Neuron (in vitro differentiated cells): ENCODE measurements at regions not wholly inside any gene's neighbourhood (a gene's known extent, or its start where the extent isn't known, plus 50 kb on each side); places are given as distances from the start of the nearest gene placed in this dataset.

Source experiments
- H2AFZ ChIP-seq: one replicate; pipeline ENCODE4 v1.6.1; 2013; ENCODE audit warnings: low read depth, mild to moderate bottlenecking, inconsistent platforms, low read length, moderate library complexity
- H3K27me3 ChIP-seq: one replicate; pipeline ENCODE4 v1.6.1; 2013; ENCODE audit warnings: low read length; ENCODE audit not compliant: insufficient read depth
- H3K36me3 ChIP-seq: one replicate; pipeline ENCODE4 v1.6.1; 2013; ENCODE audit warnings: low read length; ENCODE audit not compliant: insufficient read depth
- H3K4me1 ChIP-seq: one replicate; pipeline ENCODE4 v1.6.1; 2013; ENCODE audit warnings: low read length; ENCODE audit not compliant: insufficient read depth
- H3K4me3 ChIP-seq: 2 replicates; pipeline ENCODE4 v1.5.1; 2013; ENCODE audit warnings: mild to moderate bottlenecking, low read length, moderate library complexity
- H3K9me3 ChIP-seq: one replicate; pipeline ENCODE4 v1.6.1; 2013; ENCODE audit warnings: low read length

DNA sequence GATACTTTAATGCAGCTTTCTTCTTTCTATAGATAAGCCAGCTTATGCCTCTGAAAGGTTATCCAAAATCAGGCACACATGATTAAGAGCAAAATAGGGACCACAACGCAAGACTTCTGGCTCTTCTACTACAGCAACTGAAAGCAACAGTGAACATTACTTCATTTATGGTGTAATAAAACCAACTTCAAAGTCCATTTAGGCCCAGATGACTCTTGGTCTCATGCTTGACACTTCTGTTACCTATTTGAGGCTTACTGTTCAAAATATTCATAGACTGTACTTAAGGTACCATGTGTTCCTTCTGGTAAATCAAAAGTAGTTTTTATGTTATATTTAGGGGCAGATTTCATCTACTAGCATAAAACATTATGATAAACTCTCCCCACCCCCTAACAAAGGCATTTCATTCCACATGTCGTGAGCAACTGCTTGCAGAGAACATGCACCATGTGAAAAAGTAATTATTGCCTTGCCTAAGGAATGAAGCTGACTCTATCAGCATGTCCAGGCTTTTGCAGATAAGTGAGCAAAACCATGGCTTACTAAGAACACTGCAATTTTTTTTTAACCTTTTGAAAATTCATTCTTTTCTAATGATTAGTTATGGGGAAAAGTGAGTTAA lies 154.9 kb upstream of the ITGB1 start:
- no peak overlapping the region for H2AFZ ChIP-seq
- H3K27me3 ChIP-seq, result no peaks in the 10 kb centered on the region
- no peaks in the 10 kb centered on the region for H3K4me1 ChIP-seq
- no peak overlapping the region for H3K4me3 ChIP-seq
- H3K9me3 ChIP-seq, result no peaks in the 10 kb centered on the region
- H3K36me3 ChIP-seq, result no peaks in the 10 kb centered on the region

DNA sequence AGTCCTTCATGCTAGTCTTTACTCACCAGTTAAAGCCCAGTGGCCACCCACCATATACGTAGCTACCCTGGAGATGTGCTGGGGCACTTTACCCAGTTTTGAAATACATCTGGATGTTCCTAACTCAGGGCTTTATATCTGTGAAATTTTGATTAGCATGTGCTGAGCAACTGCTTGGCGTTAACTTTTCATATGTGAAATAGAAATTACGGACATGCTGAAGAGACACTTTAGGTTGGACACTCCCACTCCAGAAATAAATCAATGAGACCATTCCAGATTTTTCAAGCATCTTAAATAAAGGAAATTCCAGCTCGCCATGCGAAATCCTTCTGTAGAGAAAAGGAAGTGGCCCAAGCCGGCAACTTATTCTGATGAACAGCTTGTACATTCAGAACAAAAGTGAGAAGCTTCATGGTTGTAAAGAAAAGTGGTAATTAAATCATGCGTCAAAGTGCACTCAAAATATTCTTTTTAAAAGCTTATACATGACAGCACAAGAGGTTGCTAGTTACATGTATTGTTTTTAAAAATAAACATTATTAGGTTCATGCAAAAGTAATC lies 153.5 kb upstream of the ITGB1 start:
- Histone ChIP-seq H3K4me1 (no peaks in the 10 kb centered on the region), H2AFZ (no peak overlapping the region), H3K36me3 (no peaks in the 10 kb centered on the region), H3K4me3 (no peak overlapping the region), H3K9me3 (no peaks in the 10 kb centered on the region), H3K27me3 (no peaks in the 10 kb centered on the region)

DNA sequence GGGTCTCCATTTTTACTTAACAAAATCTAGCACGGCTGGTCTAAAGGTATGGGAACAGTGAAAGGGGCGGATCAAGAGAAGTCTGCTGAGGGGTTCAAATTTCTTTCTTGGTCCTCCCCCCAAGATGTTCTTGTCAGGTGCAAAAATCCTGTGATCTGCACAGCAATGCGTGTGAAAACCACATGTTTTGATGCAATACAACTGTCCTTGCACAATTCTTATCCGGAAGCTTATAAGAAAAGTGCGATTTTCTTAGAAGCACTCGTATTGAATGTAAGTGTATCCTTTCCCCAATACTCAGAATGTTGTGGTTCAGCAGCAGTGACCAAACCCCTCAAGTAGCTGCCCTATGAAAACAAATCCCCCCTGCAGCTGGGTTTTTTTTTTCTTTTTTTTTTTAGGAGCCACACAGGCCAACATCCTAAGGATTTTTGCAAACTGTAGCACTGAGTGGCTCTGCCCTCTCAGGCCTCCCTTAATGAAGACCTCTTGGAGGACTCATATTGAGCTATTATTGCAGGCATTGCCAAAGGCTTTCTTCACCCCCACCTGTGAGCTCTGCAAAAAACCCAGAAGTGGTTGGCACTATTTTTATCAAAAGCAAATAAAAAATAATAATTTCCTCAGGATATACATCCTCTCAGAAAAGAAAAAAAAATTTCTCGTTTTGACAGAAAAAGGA lies 151.9 kb upstream of the ITGB1 start:
- no peaks in the 10 kb centered on the region for H3K27me3 ChIP-seq
- H2AFZ ChIP-seq, result no peak overlapping the region
- no peak overlapping the region for H3K4me3 ChIP-seq
- H3K4me1 ChIP-seq, result no peaks in the 10 kb centered on the region
- no peaks in the 10 kb centered on the region for H3K9me3 ChIP-seq
- H3K36me3 ChIP-seq, result no peaks in the 10 kb centered on the region

DNA sequence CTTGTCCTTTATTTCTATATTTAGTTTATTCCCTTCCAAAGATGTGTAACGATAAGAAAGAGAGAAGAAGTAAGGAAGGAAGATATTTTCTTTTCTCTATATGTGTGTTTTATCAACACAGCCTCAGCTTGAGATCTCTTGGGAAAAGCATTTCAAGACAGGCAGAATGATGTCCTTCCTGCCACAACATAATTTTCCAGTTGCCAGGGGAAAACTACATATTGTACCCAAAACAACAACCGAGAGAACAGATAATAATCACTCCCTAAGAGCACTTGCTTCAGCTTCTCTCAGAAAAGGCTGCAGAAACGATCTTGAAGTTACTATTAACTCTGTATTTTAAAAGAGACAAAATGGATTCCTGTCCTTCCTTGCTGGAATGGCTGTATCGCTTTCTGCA lies 151.4 kb upstream of the ITGB1 start:
- H2AFZ ChIP-seq, result no peak overlapping the region
- no peaks in the 10 kb centered on the region for H3K9me3 ChIP-seq
- H3K4me1 ChIP-seq, result no peaks in the 10 kb centered on the region
- H3K36me3 ChIP-seq, result no peaks in the 10 kb centered on the region
- H3K4me3 ChIP-seq, result no peak overlapping the region
- no peaks in the 10 kb centered on the region for H3K27me3 ChIP-seq

DNA sequence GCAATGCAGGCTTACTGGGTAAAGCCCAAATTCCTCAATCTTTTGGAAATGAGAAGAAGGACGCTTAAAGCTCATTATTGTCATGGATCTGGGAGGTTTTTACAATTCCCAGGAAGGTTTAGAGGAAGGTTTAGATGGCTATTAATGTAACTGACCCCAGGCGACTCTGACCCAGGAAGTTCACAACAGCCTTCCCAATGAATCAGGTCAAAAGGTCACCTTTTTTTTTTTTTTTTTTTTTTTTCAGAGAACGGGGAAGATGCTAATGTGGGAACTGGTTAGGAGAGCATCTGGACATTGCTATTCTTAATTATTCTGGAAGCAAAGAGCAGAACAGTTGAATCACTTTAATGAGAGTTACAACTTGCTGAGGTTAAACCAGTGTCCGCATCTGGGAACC lies 149.9 kb upstream of the ITGB1 start:
- Histone ChIP-seq H3K4me1 (no peaks in the 10 kb centered on the region), H3K36me3 (no peaks in the 10 kb centered on the region), H3K27me3 (no peaks in the 10 kb centered on the region)

DNA sequence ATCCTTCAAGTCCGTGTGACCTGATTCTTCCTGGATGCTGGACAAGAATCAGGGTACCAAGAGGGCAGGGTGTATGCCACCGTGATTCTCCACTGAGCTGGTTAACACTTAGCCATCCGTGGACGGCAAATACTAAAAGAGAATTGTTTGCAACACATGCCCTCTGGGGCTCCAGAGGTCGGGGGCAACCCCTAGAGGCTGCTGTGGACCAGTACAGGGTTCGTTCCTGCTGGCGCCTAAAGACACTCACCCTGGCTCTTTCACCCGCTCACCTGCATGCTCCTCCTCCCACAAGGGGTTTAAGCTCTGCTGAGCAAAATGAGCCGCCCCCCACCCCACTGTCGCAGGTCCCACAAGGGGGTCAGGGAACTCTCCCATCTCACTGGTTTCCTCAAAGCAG lies 148.7 kb upstream of the ITGB1 start:
- no peaks in the 10 kb centered on the region for H3K9me3 ChIP-seq
- H3K4me3 ChIP-seq, result no peak overlapping the region
- no peak overlapping the region for H2AFZ ChIP-seq
- no peaks in the 10 kb centered on the region for H3K36me3 ChIP-seq
- no peaks in the 10 kb centered on the region for H3K27me3 ChIP-seq
- H3K4me1 ChIP-seq, result no peaks in the 10 kb centered on the region

More for the DNA sequence above, 149.9 kb upstream of the ITGB1 start:
- H3K4me3 ChIP-seq, result no peak overlapping the region
- H2AFZ ChIP-seq, result no peak overlapping the region
- H3K9me3 ChIP-seq, result no peaks in the 10 kb centered on the region

DNA sequence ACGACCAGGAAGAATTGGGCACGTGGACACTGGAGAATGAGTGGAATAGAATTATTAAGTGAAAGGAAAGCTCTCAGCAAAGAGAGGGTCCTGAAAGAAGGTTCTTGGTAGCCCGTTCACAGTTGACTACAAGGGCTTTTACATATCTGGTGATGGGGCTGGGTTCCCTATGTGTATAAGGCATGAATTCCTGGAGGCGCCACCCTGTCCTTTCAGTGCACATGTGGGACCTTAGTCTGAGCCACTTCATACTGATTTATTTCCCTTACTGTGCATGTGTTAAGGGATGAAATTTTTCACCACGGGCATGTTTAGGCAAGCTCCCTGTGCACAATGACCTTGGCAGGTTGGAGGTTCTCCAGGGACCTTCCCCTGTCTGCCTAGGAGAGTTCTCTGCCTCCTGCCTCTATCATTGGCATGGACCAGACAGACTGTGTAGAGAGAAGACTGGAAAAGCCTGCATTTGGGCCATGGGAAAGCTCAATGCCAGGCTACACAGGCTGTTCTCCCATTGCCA lies 145.9 kb upstream of the ITGB1 start:
- H3K36me3 ChIP-seq, result no peaks in the 10 kb centered on the region
- no peaks in the 10 kb centered on the region for H3K27me3 ChIP-seq
- H3K4me3 ChIP-seq, result no peak overlapping the region
- peaks cover 3% of the 10 kb centered on the region for H3K4me1 ChIP-seq
- H3K9me3 ChIP-seq, result no peaks in the 10 kb centered on the region
- H2AFZ ChIP-seq, result no peak overlapping the region

DNA sequence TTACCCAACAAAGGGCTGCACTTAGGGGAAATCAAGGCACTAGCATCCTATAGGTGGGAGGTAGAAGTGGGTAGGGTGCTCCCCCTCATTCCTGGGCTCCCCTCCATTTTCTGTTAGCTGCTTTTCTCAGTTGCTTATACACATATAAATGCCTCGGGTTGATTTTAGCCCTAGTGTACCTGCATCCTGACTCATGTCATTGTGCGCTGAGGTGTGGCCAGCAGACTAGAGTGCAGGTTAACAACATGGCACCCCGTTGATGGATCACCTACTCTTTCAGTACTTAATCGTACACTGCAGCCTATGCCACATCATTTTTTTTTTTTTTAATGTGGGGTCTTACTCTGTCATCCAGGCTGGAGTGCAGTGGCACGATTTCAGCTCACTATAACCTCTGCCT lies 144.0 kb upstream of the ITGB1 start:
- Histone ChIP-seq H3K27me3 (no peaks in the 10 kb centered on the region), H2AFZ (no peak overlapping the region)

DNA sequence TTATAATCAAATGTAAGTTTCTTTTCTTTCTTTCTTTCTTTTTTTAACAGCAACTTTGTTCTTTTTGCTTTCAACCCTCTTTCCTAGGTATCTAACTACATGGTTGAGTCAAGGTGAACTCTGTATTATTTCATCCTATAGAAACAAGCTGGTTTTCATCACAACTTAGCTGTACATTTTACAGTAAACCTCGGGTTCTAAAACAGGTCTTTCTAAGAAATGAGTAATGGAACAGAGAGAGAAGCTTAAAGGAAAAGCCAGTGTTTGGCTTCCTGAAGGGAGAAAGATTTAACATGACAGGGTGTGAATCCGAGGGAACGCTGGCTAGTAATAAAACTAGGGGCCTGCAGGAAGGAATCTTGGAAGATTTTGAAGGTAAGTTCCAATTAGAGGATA lies 143.4 kb upstream of the ITGB1 start:
- Histone ChIP-seq H3K4me1 (peaks cover 3% of the 10 kb centered on the region), H3K9me3 (no peaks in the 10 kb centered on the region), H3K36me3 (no peaks in the 10 kb centered on the region), H3K27me3 (no peaks in the 10 kb centered on the region), H3K4me3 (no peak overlapping the region), H2AFZ (no peak overlapping the region)

More for the DNA sequence above, 144.0 kb upstream of the ITGB1 start:
- H3K36me3 ChIP-seq, result no peaks in the 10 kb centered on the region
- peaks cover 3% of the 10 kb centered on the region for H3K4me1 ChIP-seq
- no peak overlapping the region for H3K4me3 ChIP-seq
- H3K9me3 ChIP-seq, result no peaks in the 10 kb centered on the region

DNA sequence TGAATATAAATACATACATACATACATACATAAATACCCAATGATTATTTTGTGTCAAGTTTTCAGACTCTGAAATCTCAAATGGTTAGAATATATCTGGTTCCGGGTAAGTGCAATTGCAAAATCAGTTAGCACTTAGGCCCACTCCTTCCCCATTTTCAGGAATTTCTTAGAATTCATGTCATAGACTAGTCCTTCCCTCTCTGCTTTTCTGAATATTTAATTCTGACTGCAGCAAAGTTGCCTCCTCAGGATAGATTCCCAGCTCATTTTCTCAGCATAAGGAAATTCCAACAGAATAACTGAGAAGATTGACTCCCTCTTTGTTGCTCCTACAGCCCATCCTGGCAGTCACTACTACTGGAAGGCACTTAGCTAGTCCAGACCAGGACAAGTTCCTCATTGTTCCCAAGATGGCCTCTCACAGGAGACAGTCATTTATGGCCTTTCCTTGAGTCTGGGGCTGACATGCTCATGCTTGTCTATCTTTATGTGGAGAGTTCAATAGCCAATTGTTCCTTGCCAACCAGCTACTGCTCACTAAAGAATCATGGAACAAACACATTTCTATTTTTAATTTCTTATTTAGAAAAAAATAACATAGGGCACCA lies 142.9 kb upstream of the ITGB1 start:
- peaks cover 3% of the 10 kb centered on the region for H3K4me1 ChIP-seq
- H3K9me3 ChIP-seq, result no peaks in the 10 kb centered on the region
- peak overlapping the region; percentile 13 for H2AFZ ChIP-seq
- H3K4me3 ChIP-seq, result no peak overlapping the region
- no peaks in the 10 kb centered on the region for H3K27me3 ChIP-seq
- H3K36me3 ChIP-seq, result no peaks in the 10 kb centered on the region

DNA sequence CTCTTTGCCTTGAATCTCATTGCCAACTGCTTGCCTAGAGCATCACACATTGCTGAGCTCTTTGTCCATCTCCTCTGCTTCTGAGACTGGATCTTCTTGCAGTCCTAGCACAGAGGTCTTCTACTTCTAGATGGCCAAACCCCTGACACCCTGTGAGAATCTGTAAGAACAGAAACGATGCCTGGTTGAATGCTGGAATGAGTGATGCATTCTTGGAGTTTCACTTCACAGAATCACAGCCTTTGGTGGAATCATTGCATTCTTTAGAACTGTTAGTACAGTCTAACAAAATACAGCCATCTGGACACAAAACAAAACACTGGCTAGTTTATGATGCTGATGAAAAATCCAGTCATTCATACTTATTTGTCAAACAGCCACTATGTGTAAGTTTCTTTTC lies 141.7 kb upstream of the ITGB1 start:
- H3K4me1 ChIP-seq, result peaks cover 3% of the 10 kb centered on the region
- H3K27me3 ChIP-seq, result no peaks in the 10 kb centered on the region
- H3K36me3 ChIP-seq, result no peaks in the 10 kb centered on the region
- H3K9me3 ChIP-seq, result no peaks in the 10 kb centered on the region
- no peak overlapping the region for H3K4me3 ChIP-seq
- no peak overlapping the region for H2AFZ ChIP-seq

DNA sequence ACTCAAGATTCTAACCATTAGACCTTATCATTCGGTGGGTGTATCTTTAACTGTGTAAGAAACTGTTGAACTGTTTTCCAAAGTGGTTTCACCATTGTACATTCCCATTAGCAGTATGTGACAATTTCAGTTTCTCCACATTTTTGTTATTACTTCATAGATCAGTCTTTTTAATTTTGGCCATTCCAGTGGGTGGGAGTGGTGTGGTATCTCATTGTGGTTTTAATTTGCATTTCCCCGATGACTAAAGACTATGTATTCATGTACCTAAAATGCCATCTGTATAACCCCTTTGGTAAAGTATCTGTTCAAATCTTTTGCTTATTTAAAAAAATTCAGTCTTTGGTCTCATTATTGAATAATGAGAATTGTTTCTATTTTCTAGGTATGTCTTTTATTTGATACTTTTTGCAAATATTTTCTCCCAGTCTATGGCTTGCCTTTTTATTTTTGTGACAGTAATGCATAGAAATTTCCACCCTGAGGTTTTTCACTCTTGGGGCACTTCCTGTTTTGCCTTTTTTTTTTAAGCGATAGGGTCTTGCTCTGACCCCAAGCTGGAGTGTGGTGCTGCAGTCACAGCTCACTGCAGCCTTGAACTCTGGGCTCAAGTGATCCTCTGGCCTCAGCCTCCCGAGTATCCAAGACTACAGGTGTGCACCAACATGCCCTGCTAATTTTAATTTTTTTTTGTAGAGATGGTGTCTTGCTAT lies 141.1 kb upstream of the ITGB1 start:
- Histone ChIP-seq H3K4me3 (no peak overlapping the region), H3K36me3 (no peaks in the 10 kb centered on the region), H2AFZ (no peak overlapping the region), H3K4me1 (peaks cover 3% of the 10 kb centered on the region), H3K27me3 (no peaks in the 10 kb centered on the region), H3K9me3 (no peaks in the 10 kb centered on the region)
